A673 (cell line): ENCODE measurements at regions not wholly inside any gene's neighbourhood (a gene's known extent, or its start where the extent isn't known, plus 50 kb on each side); places are given as distances from the start of the nearest gene placed in this dataset.
"Not testable (repeated sequence)": the region's sequence is repeated elsewhere in the genome, so short reads cannot be mapped to it uniquely, and the experiment has no call there.

Experiments used
- BruUV-seq: library from RNA; stranded (reverse); fragments of 400-500 nt; replicated peaks from 2 replicates; lab custom pipeline; 2021; lab: Mats Ljungman, UMichigan
- CTCF ChIA-PET: fragments of 300-600 bp; sonication (Branson Sonifier 250); formaldehyde crosslinking; loops from one replicate; lab custom pipeline; 2022; ENCODE audit warnings: antibody characterized with exemption; lab: Charles Lee
- POLR2A ChIA-PET: fragments of 300-600 bp; sonication (Branson Sonifier 250); formaldehyde crosslinking; loops from one replicate; lab custom pipeline; 2022; ENCODE audit warnings: antibody characterized with exemption; ENCODE audit not compliant: low non-redundant PET; lab: Charles Lee
- DNase-seq: peaks from one replicate; pipeline ENCODE4 v3.0.0-alpha.2; 2015; ENCODE audit warnings: low spot score
- H3K27ac ChIP-seq: fragments of 200-600 bp; sonication (generic); 2 replicates; pipeline ENCODE4 v1.5.1; 2016; ENCODE audit warnings: mixed run types, low read depth, mild to moderate bottlenecking, mixed read lengths, antibody characterized with exemption, low read length; ENCODE audit not compliant: poor library complexity, severe bottlenecking
- H3K27me3 ChIP-seq: fragments of 200-600 bp; sonication (generic); replicated peaks from 2 replicates; pipeline ENCODE4 v1.6.1; 2017; ENCODE audit warnings: mixed run types, low read depth, mild to moderate bottlenecking, mixed read lengths, antibody characterized with exemption, low read length; ENCODE audit not compliant: insufficient read depth, poor library complexity
- H3K36me3 ChIP-seq: fragments of 200-600 bp; sonication (generic); 2 replicates; pipeline ENCODE4 v1.6.1; 2016; ENCODE audit warnings: mixed run types, mild to moderate bottlenecking, mixed read lengths, antibody characterized with exemption, low read length; ENCODE audit not compliant: insufficient read depth, poor library complexity, severe bottlenecking
- H3K4me1 ChIP-seq: fragments of 200-600 bp; sonication (generic); 2 replicates; pipeline ENCODE4 v1.6.1; 2017; ENCODE audit warnings: mixed run types, mild to moderate bottlenecking, mixed read lengths, antibody characterized with exemption, low read length; ENCODE audit not compliant: insufficient read depth, poor library complexity, severe bottlenecking
- H3K4me3 ChIP-seq: fragments of 200-600 bp; sonication (generic); 2 replicates; pipeline ENCODE4 v1.5.1; 2016; ENCODE audit warnings: low read depth, mixed run types, mild to moderate bottlenecking, mixed read lengths, low read length; ENCODE audit not compliant: poor library complexity, severe bottlenecking
- H3K9me3 ChIP-seq: fragments of 200-600 bp; sonication (generic); 2 replicates; pipeline ENCODE4 v1.6.1; 2016; ENCODE audit warnings: mixed run types, low read depth, mild to moderate bottlenecking, mixed read lengths, antibody characterized with exemption, low read length; ENCODE audit not compliant: poor library complexity, severe bottlenecking
- CTCF ChIP-seq: fragments of 300-800, 200-600 bp; sonication (generic); conservative IDR thresholded peaks from 2 replicates; pipeline ENCODE4 v1.5.1; 2017; ENCODE audit warnings: low read depth, mild to moderate bottlenecking, antibody characterized with exemption, low read length, moderate library complexity, mixed read lengths
- EZH2 ChIP-seq: fragments of 200-600 bp; sonication (generic); IDR thresholded peaks from 2 replicates; pipeline ENCODE4 v1.6.1; 2017; ENCODE audit warnings: borderline replicate concordance, low read depth, mild to moderate bottlenecking, mixed read lengths, antibody characterized with exemption, low read length; ENCODE audit not compliant: poor library complexity, severe bottlenecking
- intact Hi-C: fragments of 100-400 bp; cut with micrococcal nuclease; formaldehyde crosslinking; loops from one replicate; pipeline ENCODE4 v1.10.0; 2022; ENCODE audit not compliant: unreplicated experiment

- H3K36me3 ChIP-seq, result no peaks in the 10 kb centered on the region
- H3K27me3 ChIP-seq, result no peaks in the 10 kb centered on the region
- POLR2A ChIA-PET, result no interaction called here
- no TSS peak for BruUV-seq
- CTCF ChIA-PET, result no interaction called here
- no peak overlapping the region for H3K4me3 ChIP-seq
- H3K9me3 ChIP-seq, result no peaks in the 10 kb centered on the region
- intact Hi-C loops, result no loop called here
- H3K4me1 ChIP-seq, result no peaks in the 10 kb centered on the region
- no peak overlapping the region for H3K27ac ChIP-seq
- DNase-seq, result no peak
- TF ChIP-seq EZH2 (no peak), CTCF (no peak)
Observed at GRCh38 chr2:13694673-13695072, 937.8 kb upstream of the LRATD1 start.

GRCh38 chr2:13696601-13697000 is 935.9 kb upstream of the LRATD1 start:
- Histone ChIP-seq H3K27me3 (no peaks in the 10 kb centered on the region), H3K36me3 (no peaks in the 10 kb centered on the region), H3K9me3 (no peaks in the 10 kb centered on the region), H3K27ac (no peak overlapping the region), H3K4me3 (no peak overlapping the region), H3K4me1 (no peaks in the 10 kb centered on the region)
- no TSS peak for BruUV-seq
- no peak for TF ChIP-seq EZH2
- TF ChIP-seq CTCF, result no peak
- ChIA-PET POLR2A (no interaction called here), CTCF (no interaction called here)
- no peak for DNase-seq
- intact Hi-C loops, result no loop called here

GRCh38 chr2:13698847-13699246 is 933.7 kb upstream of the LRATD1 start:
- H3K36me3 ChIP-seq, result no peaks in the 10 kb centered on the region
- no peaks in the 10 kb centered on the region for H3K9me3 ChIP-seq
- no peak overlapping the region for H3K4me3 ChIP-seq
- no peaks in the 10 kb centered on the region for H3K4me1 ChIP-seq
- BruUV-seq, result no TSS peak
- no peak for DNase-seq
- intact Hi-C loops, result no loop called here
- POLR2A ChIA-PET, result no interaction called here
- TF ChIP-seq EZH2, result no peak
- TF ChIP-seq CTCF, result no peak
- CTCF ChIA-PET, result no interaction called here
- no peak overlapping the region for H3K27ac ChIP-seq
- H3K27me3 ChIP-seq, result no peaks in the 10 kb centered on the region

- H3K9me3 ChIP-seq, DNase-seq, H3K4me3 ChIP-seq, BruUV-seq, H3K27me3 ChIP-seq, intact Hi-C loops, POLR2A ChIA-PET, H3K36me3 ChIP-seq, H3K4me1 ChIP-seq, H3K27ac ChIP-seq: not testable (repeated sequence)
- CTCF ChIA-PET, result interaction anchor here (0.6 kb wide), 1 partner anchor 1216 kb away, joined by 3 read pairs; no protein-coding TSS in a partner anchor
Observed at GRCh38 chr2:13699939-13700338, 932.6 kb upstream of the LRATD1 start.
